Fibroblast of lung (primary cell): ENCODE measurements at regions not wholly inside any gene's neighbourhood (a gene's known extent, or its start where the extent isn't known, plus 50 kb on each side); places are given as distances from the start of the nearest gene placed in this dataset.

ENCODE experiments used
- CTCF ChIP-seq, 2 donors: IDR thresholded peaks in 1 of 2; conservative IDR thresholded peaks in 1 of 2; 1 replicate in 1 of 2; 2 replicates in 1 of 2; pipeline ENCODE4 v1.5.1; 2011 to 2012; ENCODE audit warnings: low read length in 2 of 2, control low read depth in 1 of 2, inconsistent platforms in 1 of 2, low read depth in 1 of 2, mild to moderate bottlenecking in 1 of 2
- EZH2 ChIP-seq: IDR thresholded peaks from 2 replicates; pipeline ENCODE4 v1.5.1; 2012; ENCODE audit warnings: low read length, control low read depth, mild to moderate bottlenecking; ENCODE audit errors: missing control alignments

- TF ChIP-seq CTCF (conservative IDR thresholded peaks at IDR 0.05 in 1 of 2, IDR thresholded peaks at IDR 0.05 in 1 of 2; ENCODE audit: low read depth in 1 of 2, low read length in 2 of 2), result no peak
- TF ChIP-seq EZH2, result no peak
These were observed 194.6 kb upstream of the KIF2A start for GRCh38 chr5:62111428-62111827.
